ENCODE measurements at regions not wholly inside any gene's neighbourhood (a gene's known extent, or its start where the extent isn't known, plus 50 kb on each side); places are given as distances from the start of the nearest gene placed in this dataset.

DNA sequence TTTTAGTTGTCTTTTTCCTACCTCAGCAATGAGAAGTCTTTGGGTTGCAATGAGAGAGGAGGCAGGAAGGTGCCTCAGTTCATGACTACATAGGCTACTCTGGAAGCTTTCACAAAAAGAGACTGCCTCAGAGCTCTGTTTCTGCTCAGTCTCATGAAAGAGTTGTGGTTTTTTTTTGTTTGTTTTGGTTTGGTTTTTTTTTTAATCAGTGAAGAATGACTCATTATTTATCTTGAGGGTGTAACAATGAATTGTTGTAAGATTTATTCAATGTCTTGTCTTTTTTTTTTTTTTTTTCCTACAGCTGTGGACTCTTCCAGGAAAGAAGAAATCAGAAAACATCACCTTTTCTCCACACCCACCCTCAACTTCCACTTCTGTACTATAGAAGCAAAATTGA, 67.5 kb upstream of the CXCL13 start:
- TF ChIP-seq SPI1 (IDR thresholded peaks at IDR 0.05; ENCODE audit: borderline replicate concordance, low read depth) = no peak
- TF ChIP-seq POLR2AphosphoS5 (IDR thresholded peaks at IDR 0.05; ENCODE audit: low read depth) = no peak
- TF ChIP-seq, protein P1, sequence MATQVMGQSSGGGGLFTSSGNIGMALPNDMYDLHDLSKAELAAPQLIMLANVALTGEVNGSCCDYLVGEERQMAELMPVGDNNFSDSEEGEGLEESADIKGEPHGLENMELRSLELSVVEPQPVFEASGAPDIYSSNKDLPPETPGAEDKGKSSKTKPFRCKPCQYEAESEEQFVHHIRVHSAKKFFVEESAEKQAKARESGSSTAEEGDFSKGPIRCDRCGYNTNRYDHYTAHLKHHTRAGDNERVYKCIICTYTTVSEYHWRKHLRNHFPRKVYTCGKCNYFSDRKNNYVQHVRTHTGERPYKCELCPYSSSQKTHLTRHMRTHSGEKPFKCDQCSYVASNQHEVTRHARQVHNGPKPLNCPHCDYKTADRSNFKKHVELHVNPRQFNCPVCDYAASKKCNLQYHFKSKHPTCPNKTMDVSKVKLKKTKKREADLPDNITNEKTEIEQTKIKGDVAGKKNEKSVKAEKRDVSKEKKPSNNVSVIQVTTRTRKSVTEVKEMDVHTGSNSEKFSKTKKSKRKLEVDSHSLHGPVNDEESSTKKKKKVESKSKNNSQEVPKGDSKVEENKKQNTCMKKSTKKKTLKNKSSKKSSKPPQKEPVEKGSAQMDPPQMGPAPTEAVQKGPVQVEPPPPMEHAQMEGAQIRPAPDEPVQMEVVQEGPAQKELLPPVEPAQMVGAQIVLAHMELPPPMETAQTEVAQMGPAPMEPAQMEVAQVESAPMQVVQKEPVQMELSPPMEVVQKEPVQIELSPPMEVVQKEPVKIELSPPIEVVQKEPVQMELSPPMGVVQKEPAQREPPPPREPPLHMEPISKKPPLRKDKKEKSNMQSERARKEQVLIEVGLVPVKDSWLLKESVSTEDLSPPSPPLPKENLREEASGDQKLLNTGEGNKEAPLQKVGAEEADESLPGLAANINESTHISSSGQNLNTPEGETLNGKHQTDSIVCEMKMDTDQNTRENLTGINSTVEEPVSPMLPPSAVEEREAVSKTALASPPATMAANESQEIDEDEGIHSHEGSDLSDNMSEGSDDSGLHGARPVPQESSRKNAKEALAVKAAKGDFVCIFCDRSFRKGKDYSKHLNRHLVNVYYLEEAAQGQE (IDR thresholded peaks at IDR 0.05; ENCODE audit: insufficient replicate concordance, low read depth) = no peak
- no peak for TF ChIP-seq GABPA (IDR thresholded peaks at IDR 0.05; ENCODE audit: low read depth)
- TF ChIP-seq, protein P2, sequence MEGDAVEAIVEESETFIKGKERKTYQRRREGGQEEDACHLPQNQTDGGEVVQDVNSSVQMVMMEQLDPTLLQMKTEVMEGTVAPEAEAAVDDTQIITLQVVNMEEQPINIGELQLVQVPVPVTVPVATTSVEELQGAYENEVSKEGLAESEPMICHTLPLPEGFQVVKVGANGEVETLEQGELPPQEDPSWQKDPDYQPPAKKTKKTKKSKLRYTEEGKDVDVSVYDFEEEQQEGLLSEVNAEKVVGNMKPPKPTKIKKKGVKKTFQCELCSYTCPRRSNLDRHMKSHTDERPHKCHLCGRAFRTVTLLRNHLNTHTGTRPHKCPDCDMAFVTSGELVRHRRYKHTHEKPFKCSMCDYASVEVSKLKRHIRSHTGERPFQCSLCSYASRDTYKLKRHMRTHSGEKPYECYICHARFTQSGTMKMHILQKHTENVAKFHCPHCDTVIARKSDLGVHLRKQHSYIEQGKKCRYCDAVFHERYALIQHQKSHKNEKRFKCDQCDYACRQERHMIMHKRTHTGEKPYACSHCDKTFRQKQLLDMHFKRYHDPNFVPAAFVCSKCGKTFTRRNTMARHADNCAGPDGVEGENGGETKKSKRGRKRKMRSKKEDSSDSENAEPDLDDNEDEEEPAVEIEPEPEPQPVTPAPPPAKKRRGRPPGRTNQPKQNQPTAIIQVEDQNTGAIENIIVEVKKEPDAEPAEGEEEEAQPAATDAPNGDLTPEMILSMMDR (IDR thresholded peaks at IDR 0.05; ENCODE audit: insufficient read depth, low read length) = no peak
- DNase-seq (ENCODE audit: low read depth in 1 of 2, low spot score in 1 of 2) = no peak
- H3K27ac ChIP-seq (replicated peaks) = no peak overlapping the region
- peaks cover 3% of the 10 kb centered on the region for H3K27me3 ChIP-seq (ENCODE audit: insufficient read depth, poor library complexity, severe bottlenecking)
- H3K4me3 ChIP-seq (replicated peaks; ENCODE audit: insufficient read depth, low read length) = no peak overlapping the region

DNA sequence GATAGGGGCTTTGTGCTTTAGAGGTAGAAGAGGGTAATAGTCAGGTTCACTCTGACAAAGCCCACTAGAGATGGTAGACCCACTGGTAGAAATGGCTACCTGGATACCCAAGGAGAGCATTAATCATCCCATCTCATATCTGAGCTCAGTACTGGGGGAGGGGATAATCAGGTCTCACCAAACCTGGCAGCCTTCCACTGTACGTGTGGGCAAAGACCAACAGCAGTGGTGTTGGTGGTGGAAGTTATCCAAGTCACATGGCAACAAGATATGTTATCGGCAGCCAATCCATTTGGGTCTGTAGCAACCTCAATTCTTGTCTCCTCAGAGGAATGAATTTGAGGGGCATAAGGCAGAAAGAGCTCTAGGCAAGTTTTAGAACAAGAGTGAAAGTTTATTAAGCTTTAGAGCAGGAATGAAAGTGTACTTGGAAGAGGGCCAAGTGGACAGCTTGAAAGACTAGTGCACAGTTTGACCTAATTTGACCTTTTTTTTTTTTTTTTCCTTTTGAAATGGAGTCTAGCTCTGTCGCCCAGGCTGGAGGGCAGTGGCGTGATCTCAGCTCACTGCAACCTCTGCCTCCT, 67.0 kb upstream of the CXCL13 start:
- Histone ChIP-seq H3K27ac (replicated peaks) (no peak overlapping the region), H3K4me3 (replicated peaks; ENCODE audit: insufficient read depth, low read length) (no peak overlapping the region), H3K27me3 (ENCODE audit: insufficient read depth, poor library complexity, severe bottlenecking) (peaks cover 3% of the 10 kb centered on the region)
- TF ChIP-seq, protein P1 (IDR thresholded peaks at IDR 0.05; ENCODE audit: insufficient replicate concordance, low read depth) = no peak
- TF ChIP-seq, protein P2 (IDR thresholded peaks at IDR 0.05; ENCODE audit: insufficient read depth, low read length) = no peak
- TF ChIP-seq SPI1 (IDR thresholded peaks at IDR 0.05; ENCODE audit: borderline replicate concordance, low read depth) (no peak), POLR2AphosphoS5 (IDR thresholded peaks at IDR 0.05; ENCODE audit: low read depth) (no peak), GABPA (IDR thresholded peaks at IDR 0.05; ENCODE audit: low read depth) (no peak)
- DNase-seq (ENCODE audit: low read depth in 1 of 2, low spot score in 1 of 2) = no peak
